B cell (primary cell): ENCODE measurements at regions not wholly inside any gene's neighbourhood (a gene's known extent, or its start where the extent isn't known, plus 50 kb on each side); places are given as distances from the start of the nearest gene placed in this dataset.

ENCODE experiments used
- ATAC-seq: fragments of 200-7000 bp; cut with Tn5 transposase; one replicate; pipeline ENCODE4 v1.10.0; 2021; ENCODE audit warnings: low read depth, mild to moderate bottlenecking, moderate number of reproducible peaks, moderate library complexity
- CTCF ChIA-PET: fragments of 350-600 bp; sonication (Branson Sonifier 250); formaldehyde crosslinking; loops from one replicate; lab custom pipeline; 2021; ENCODE audit warnings: antibody characterized with exemption, inconsistent platforms; lab: Charles Lee
- POLR2A ChIA-PET: fragments of 350-600 bp; sonication (Branson Sonifier 250); formaldehyde crosslinking; loops from one replicate; lab custom pipeline; 2021; ENCODE audit warnings: antibody characterized with exemption; lab: Charles Lee
- DNase-seq: peaks from one replicate; pipeline ENCODE4 v3.0.0; 2013
- H2AFZ ChIP-seq: 2 replicates; pipeline ENCODE4 v1.6.1; 2012; ENCODE audit warnings: mild to moderate bottlenecking, low read depth, low read length; ENCODE audit not compliant: insufficient read depth, poor library complexity, severe bottlenecking
- H3K27ac ChIP-seq, 2 donors: 1 replicate in 1 of 2; 2 replicates in 1 of 2; pipeline ENCODE4 v1.5.1; 2012 to 2013; ENCODE audit warnings: low read length in 2 of 2, mild to moderate bottlenecking in 2 of 2, moderate library complexity in 1 of 2
- H3K27me3 ChIP-seq, 4 experiments: fragments of 200-600 bp in 1 of 4; sonication (generic) in 1 of 4; replicated peaks in 1 of 4; 1 replicate in 2 of 4; 2 replicates in 2 of 4; pipeline versions ENCODE4 v1.6.1 to v1.7.0; 2013 to 2016; ENCODE audit warnings: low read length in 3 of 4, mild to moderate bottlenecking in 2 of 4, mixed read lengths in 1 of 4, moderate library complexity in 1 of 4; ENCODE audit not compliant: insufficient read depth in 4 of 4, control insufficient read depth in 3 of 4; ENCODE audit errors: control extremely low read depth in 1 of 4
- H3K36me3 ChIP-seq, 2 experiments: replicated peaks in 1 of 2; 1 replicate in 1 of 2; 2 replicates in 1 of 2; pipeline versions ENCODE4 v1.6.1 to v1.7.1; 2013; ENCODE audit warnings: low read length in 1 of 2; ENCODE audit not compliant: insufficient read depth in 2 of 2, control insufficient read depth in 1 of 2; ENCODE audit errors: control extremely low read depth in 1 of 2, extremely low read depth in 1 of 2
- H3K4me1 ChIP-seq, 2 donors: fragments of 200-600 bp in 1 of 2; sonication (generic) in 1 of 2; 1 replicate in 1 of 2; 2 replicates in 1 of 2; pipeline versions ENCODE4 v1.5.1 to v1.6.1; 2013 to 2017; ENCODE audit warnings: low read length in 2 of 2; ENCODE audit not compliant: control insufficient read depth in 2 of 2, insufficient read depth in 2 of 2
- H3K4me2 ChIP-seq: replicated peaks from 2 replicates; pipeline ENCODE3; 2012; ENCODE audit warnings: mild to moderate bottlenecking, low read depth, low read length; ENCODE audit not compliant: poor library complexity, severe bottlenecking
- H3K4me3 ChIP-seq, 5 experiments: fragments of 200-600 bp in 1 of 5; sonication (generic) in 1 of 5; 1 replicate in 3 of 5; 2 replicates in 2 of 5; pipeline versions ENCODE4 v1.5.1 to v1.7.0; 2011 to 2016; ENCODE audit warnings: low read length in 4 of 5, mild to moderate bottlenecking in 4 of 5, low read depth in 2 of 5, control low read depth in 1 of 5, moderate library complexity in 1 of 5; ENCODE audit not compliant: insufficient read depth in 1 of 5; ENCODE audit errors: control extremely low read depth in 1 of 5, extremely low read depth in 1 of 5
- H3K79me2 ChIP-seq: fragments of 200-600 bp; sonication (generic); one replicate; pipeline ENCODE4 v1.6.0; 2016; ENCODE audit warnings: low read length; ENCODE audit not compliant: control insufficient read depth, insufficient read depth
- H3K9ac ChIP-seq: fragments of 200-600 bp; sonication (generic); 2 replicates; pipeline ENCODE4 v1.6.1; 2017; ENCODE audit warnings: mild to moderate bottlenecking, low read length, moderate library complexity
- H3K9me3 ChIP-seq, 3 donors: one replicate each; pipeline versions ENCODE4 v1.6.1 to v1.7.1; 2013; ENCODE audit warnings: low read length in 2 of 3; ENCODE audit not compliant: control insufficient read depth in 2 of 3, insufficient read depth in 1 of 3; ENCODE audit errors: control extremely low read depth in 1 of 3
- H4K20me1 ChIP-seq: 2 replicates; pipeline ENCODE4 v1.6.0; 2012; ENCODE audit warnings: mild to moderate bottlenecking, low read length; ENCODE audit not compliant: insufficient read depth, control insufficient read depth, poor library complexity, severe bottlenecking
- H3K27ac Mint-ChIP-seq: one replicate; pipeline ENCODE4 v1.8.0; 2021; ENCODE audit warnings: mixed read lengths
- H3K27me3 Mint-ChIP-seq: one replicate; pipeline ENCODE4 v1.8.0; 2021; ENCODE audit warnings: mixed read lengths
- H3K4me1 Mint-ChIP-seq: one replicate; pipeline ENCODE4 v1.8.0; 2021; ENCODE audit warnings: mixed read lengths
- H3K4me3 Mint-ChIP-seq: one replicate; pipeline ENCODE4 v1.8.0; 2021; ENCODE audit warnings: mixed read lengths
- H3K9me3 Mint-ChIP-seq: one replicate; pipeline ENCODE4 v1.8.0; 2022; ENCODE audit warnings: mixed read lengths; ENCODE audit not compliant: insufficient read depth
- CTCF ChIP-seq: fragments of 200-600 bp; IDR thresholded peaks from one replicate; pipeline ENCODE4 v1.8.0; 2022; ENCODE audit warnings: antibody characterized with exemption, mild to moderate bottlenecking
- EZH2 ChIP-seq: IDR thresholded peaks from 2 replicates; pipeline ENCODE4 v1.6.1; 2012; ENCODE audit warnings: borderline replicate concordance, low read depth, mild to moderate bottlenecking, moderate library complexity, low read length; ENCODE audit not compliant: insufficient read depth, poor library complexity, severe bottlenecking
- WGBS: methylation state at CpG from one replicate; pipeline ENCODE4 v1.1.5; 2013; ENCODE audit warnings: missing lambda C conversion rate; ENCODE audit not compliant: insufficient coverage; 5-methylcytosine and 5-hydroxymethylcytosine counted together
- intact Hi-C: fragments of 100-400 bp; cut with micrococcal nuclease; formaldehyde crosslinking; loops from one replicate; pipeline ENCODE4 v1.10.0; 2022

GRCh38 chr9:87402537-87402936 is 95.1 kb upstream of the DAPK1 start:
- H3K4me3 ChIP-seq, result no peak overlapping the region
- no peak for TF ChIP-seq CTCF
- no peak for TF ChIP-seq EZH2
- Mint-ChIP-seq H3K9me3 (no peaks in the 10 kb centered on the region), H3K4me1 (no peaks in the 10 kb centered on the region), H3K4me3 (no peak overlapping the region), H3K27me3 (no peaks in the 10 kb centered on the region), H3K27ac (no peak overlapping the region)
- DNase-seq (no peak), ATAC-seq (no peak)
- H2AFZ ChIP-seq, result no peak overlapping the region
- ChIA-PET POLR2A (no interaction called here), CTCF (no interaction called here)
- no peaks in the 10 kb centered on the region for H3K27me3 ChIP-seq
- no peaks in the 10 kb centered on the region for H3K9me3 ChIP-seq
- H3K4me1 ChIP-seq, result no peaks in the 10 kb centered on the region
- WGBS, result no CpG with 5 or more reads among the region's 3 CpGs
- no peaks in the 10 kb centered on the region for H3K36me3 ChIP-seq
- intact Hi-C loops, result no loop called here
- no peaks in the 10 kb centered on the region for H3K79me2 ChIP-seq
- no peak overlapping the region for H3K27ac ChIP-seq
- H3K4me2 ChIP-seq, result no peak overlapping the region
- H3K9ac ChIP-seq, result no peak overlapping the region
- H4K20me1 ChIP-seq, result no peaks in the 10 kb centered on the region

GRCh38 chr9:87405677-87406542 is 91.8 kb upstream of the DAPK1 start:
- intact Hi-C loops, result no loop called here
- Mint-ChIP-seq H3K4me1 (no peaks in the 10 kb centered on the region), H3K4me3 (no peak overlapping the region), H3K9me3 (no peaks in the 10 kb centered on the region), H3K27me3 (no peaks in the 10 kb centered on the region), H3K27ac (no peak overlapping the region)
- Histone ChIP-seq H3K79me2 (no peaks in the 10 kb centered on the region), H3K4me1 (no peaks in the 10 kb centered on the region), H3K9ac (no peak overlapping the region), H3K27me3 (no peaks in the 10 kb centered on the region), H2AFZ (no peak overlapping the region), H3K4me2 (no peak overlapping the region), H3K9me3 (no peaks in the 10 kb centered on the region), H3K4me3 (no peak overlapping the region), H4K20me1 (no peaks in the 10 kb centered on the region), H3K36me3 (no peaks in the 10 kb centered on the region), H3K27ac (no peak overlapping the region)
- ChIA-PET CTCF (no interaction called here), POLR2A (no interaction called here)
- no CpG with 5 or more reads among the region's 3 CpGs for WGBS
- ATAC-seq (no peak), DNase-seq (no peak)
- TF ChIP-seq EZH2, result no peak
